ENCODE measurements at regions not wholly inside any gene's neighbourhood (a gene's known extent, or its start where the extent isn't known, plus 50 kb on each side); places are given as distances from the start of the nearest gene placed in this dataset.
"Not testable (repeated sequence)": the region's sequence is repeated elsewhere in the genome, so short reads cannot be mapped to it uniquely, and the experiment has no call there.

- ATAC-seq; intact Hi-C loops (cut with DNase I, micrococcal nuclease); DNase-seq: not testable (repeated sequence)
Observed at GRCh38 chr1:222470252-222470805, 77.6 kb downstream of the HHIPL2 start.

- DNase-seq (no peak), ATAC-seq (no peak)
- intact Hi-C loops (cut with DNase I, micrococcal nuclease): loop anchor here in 1 of 2 donors (5.0 kb wide), 1 partner anchor 251 kb away; no protein-coding TSS in a partner anchor
Observed at GRCh38 chr1:222466150-222466865, 81.6 kb downstream of the HHIPL2 start.

- DNase-seq (peak; percentile 83 to 86), ATAC-seq (peak; percentile 99)
- intact Hi-C loops (cut with DNase I, micrococcal nuclease): loop anchor here in 1 of 2 donors (2.0 to 5.0 kb wide), 2 partner anchors 169 to 252 kb away; no protein-coding TSS in a partner anchor
Observed at GRCh38 chr1:222465211-222466041, 82.5 kb downstream of the HHIPL2 start.

DNA sequence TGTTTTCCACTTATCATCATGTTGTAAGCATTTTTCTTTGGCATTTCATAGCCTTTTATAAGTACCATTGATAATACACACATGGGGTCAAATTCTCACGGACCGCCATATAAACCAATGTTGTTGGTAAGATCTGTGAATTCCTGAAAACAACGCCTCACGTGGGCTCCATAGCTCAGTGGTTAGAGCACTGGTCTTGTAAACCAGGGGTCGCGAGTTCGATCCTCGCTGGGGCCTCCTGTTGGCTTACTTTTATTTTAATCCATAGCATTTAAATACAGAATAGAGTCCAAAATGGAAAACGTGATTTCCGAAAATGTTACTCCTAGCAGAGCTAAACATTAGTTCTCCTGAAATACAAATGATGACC lies 83.1 kb downstream of the HHIPL2 start:
- DNase-seq: peak in 1 of 2 donors; percentile 47
- no peak for ATAC-seq
- intact Hi-C loops (cut with DNase I, micrococcal nuclease): loop anchor here in 1 of 2 donors (2.0 to 5.0 kb wide), 2 partner anchors 170 to 252 kb away; no protein-coding TSS in a partner anchor

DNA sequence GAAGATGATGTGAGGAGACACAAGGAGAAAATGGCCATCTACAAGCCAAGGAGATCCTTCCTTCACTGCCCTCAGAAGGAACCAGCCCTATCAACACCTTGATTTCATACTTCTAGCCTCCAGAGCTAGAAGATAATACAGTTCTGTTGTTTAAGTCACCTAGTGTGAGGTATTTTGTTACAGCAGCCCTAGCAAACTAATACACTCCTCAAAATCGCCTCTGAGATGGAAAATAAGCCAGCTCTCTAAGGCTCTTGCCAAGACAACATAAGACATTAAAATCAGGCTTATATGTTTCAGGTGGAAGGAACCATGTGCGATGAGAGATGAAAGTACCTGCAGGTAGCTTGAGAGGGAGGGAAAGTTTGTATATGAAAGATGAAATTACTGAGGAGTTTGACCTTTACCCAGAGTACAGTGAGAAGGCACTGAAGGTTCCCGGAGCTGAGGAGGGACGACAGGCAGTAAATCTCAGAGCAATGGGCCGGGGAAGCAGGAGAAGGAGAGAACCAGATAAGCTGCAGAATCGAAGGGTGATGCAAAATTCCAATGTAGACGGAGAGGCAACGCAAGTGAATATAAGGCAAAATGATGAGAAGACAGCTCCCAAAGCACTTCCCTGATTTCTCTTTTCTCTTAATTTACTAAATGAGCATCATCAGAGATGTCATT lies 84.7 kb downstream of the HHIPL2 start:
- DNase-seq (no peak), ATAC-seq (no peak)
- intact Hi-C loops (cut with DNase I, micrococcal nuclease): no loop called here

DNA sequence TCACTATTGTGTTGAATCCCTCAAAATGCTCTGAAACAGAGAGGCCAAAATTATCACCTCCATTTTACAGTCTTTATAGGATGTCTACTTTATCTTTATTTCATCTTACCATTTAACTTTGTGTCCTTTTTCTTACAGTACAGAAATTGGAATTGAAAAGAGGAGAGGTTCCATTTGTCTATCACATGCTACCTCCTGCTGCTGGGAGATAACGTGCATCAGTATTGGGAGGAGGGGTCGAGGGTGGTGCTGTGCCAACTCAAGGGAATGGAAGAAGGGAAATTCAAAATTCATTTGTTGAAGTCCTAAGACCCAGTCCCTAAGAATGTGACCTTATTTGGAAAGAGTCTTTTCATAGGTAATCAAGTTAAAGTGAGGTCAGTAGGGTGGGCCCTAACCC lies 85.3 kb downstream of the HHIPL2 start:
- DNase-seq: no peak
- intact Hi-C loops (cut with DNase I, micrococcal nuclease): no loop called here
- no peak for ATAC-seq

- intact Hi-C loops (cut with DNase I, micrococcal nuclease): no loop called here
- DNase-seq: no peak
- no peak for ATAC-seq
Observed at GRCh38 chr1:222461941-222462340, 86.0 kb downstream of the HHIPL2 start.

DNA sequence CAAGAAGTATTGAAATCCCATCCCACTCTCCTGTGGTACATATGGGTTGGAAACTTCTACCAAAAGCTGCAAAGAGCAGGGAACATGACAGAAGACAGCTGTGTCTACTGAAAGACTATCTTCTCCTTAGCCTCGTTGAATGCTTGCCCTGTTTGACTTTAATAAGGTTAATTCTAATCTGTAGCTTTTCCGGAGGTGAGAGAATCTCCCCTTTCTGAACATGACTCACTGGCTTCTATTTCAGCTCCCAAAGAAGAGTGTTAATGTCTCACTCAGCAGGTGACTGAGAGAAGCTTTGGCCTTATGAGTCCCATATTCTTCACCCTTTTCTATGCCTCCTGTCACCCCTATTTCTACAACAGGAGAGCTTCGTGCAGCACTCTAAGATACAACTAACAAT lies 88.3 kb downstream of the HHIPL2 start:
- ATAC-seq: no peak
- intact Hi-C loops (cut with DNase I, micrococcal nuclease): no loop called here
- no peak for DNase-seq

DNA sequence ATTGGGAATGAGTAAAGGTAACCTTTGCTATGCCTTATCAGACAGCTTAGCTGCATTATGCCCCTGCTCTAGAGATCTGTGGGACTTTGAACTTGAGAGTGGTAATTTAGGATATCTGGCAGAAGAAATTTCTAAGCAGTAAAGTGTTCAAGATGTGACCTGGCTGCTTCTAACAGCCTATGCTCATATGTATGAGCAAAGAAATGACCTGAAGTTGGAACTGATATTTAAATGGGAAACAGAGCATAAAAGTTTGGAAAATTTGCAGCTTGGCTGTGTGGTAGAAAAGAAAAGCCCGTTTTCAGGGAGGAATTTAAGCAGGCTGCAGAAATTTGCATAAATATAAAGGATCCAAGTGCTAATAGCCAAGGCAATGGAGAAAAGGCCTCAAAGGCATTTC lies 90.4 kb downstream of the HHIPL2 start:
- no peak for ATAC-seq
- intact Hi-C loops (cut with DNase I, micrococcal nuclease): no loop called here
- DNase-seq: no peak

DNA sequence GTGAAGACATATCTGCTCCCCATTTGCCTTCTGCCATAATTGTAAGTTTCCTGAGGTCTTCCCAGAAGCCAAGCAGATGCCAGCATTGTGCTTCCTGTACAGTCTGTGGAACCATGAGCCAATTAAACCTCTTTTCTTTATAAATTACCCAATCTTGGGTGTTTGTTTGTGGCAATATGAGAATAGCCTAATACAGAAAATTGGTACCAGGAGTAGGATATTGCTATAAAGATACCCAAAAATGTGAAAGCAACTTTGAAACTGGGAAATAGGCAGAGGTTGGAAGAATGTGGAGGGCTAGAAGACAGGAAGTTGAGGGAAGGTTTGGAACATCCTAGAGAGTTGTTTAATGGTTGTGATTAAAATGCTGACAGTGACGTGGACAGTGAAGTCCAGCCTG lies 90.8 kb downstream of the HHIPL2 start:
- ATAC-seq: no peak
- intact Hi-C loops (cut with DNase I, micrococcal nuclease): no loop called here
- DNase-seq: no peak

DNA sequence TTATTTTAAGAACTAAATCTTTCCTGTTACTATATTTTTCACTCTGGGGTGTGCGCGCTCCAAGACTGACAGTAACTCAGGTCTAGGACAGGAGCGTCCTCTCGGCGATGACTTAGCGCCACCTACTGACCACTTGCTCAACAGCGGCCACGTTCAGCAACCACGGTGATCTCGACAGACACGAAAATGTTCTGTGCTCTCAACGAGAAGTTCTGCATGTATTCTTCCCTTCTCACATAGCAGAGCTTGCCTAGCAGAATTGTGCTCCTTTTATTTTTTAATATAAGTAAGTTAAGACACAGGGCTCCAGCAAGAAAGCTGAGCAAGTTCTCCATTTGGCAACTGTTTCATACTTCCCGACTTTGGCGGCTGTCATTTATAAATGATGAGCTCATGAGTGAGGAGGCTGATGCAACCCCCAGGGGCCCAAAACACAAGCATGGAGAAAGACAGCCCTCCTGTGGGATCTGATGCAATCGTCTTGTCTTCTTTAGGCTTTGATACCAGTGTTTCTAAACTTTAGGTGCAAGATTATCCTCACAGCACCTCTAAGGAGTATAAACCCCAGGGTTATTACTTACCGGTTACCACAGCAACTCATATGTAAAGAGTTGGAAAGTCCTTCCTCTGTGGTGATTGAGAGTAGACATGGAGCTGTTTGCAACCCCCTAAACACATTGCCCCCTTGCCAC lies 92.6 kb downstream of the HHIPL2 start:
- DNase-seq (peak; percentile 70 to 87), ATAC-seq (peak; percentile 92)
- intact Hi-C loops (cut with DNase I, micrococcal nuclease): no loop called here

DNA sequence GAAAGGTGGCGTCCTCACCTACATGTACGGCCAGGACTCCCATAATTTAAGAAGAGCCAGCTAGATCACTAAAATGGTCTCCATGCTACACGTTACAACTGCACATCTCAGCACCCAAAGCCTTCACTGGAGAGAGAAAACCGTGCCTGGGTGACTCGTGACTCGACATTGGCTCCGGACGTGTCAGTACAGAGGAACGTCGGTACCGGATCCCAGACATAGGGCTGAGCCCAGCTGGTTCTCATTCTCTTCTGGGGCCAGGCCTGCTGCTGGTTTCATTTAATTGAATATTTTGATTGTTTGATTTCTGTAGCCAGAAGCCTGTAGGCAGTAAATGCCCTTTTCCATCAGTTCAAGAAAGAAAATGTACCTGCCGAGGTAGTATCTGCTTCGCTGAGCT lies 93.1 kb downstream of the HHIPL2 start:
- DNase-seq (no peak), ATAC-seq (peak; percentile 4)
- intact Hi-C loops (cut with DNase I, micrococcal nuclease): no loop called here

GRCh38 chr1:222454186-222454585 lies 93.7 kb downstream of the HHIPL2 start:
- intact Hi-C loops (cut with DNase I, micrococcal nuclease): no loop called here
- ATAC-seq (no peak), DNase-seq (no peak)

- intact Hi-C loops (cut with DNase I, micrococcal nuclease): no loop called here
- ATAC-seq: no peak
Observed at GRCh38 chr1:222452031-222452430, 95.9 kb downstream of the HHIPL2 start.

DNA sequence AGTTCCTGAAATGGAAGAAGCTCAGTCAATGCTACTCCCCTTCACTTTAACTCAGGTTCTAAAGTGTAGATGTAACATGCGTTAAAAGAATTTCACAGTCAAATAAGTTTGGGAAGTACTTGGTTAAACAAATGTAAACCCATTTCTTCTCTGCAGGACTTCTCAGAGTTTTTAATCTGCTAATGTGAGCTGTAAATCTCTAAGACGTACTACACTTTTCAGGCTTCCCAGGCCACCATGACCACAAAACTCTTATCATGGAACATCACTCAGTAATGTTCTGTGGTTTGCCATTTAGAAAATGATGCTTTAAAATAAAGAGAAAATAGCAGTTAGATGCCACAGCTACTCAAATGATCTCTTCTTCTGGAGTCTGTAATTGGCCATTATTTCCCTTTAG lies 104.3 kb downstream of the HHIPL2 start:
- DNase-seq: no peak
- intact Hi-C loops (cut with DNase I, micrococcal nuclease): no loop called here
- ATAC-seq: no peak

More at GRCh38 chr1:222452031-222452430, 95.9 kb downstream of the HHIPL2 start:
- DNase-seq: no peak

GRCh38 chr1:222441066-222441465 lies 106.8 kb downstream of the HHIPL2 start:
- ATAC-seq (no peak), DNase-seq (no peak)
- intact Hi-C loops (cut with DNase I, micrococcal nuclease): no loop called here

GRCh38 chr1:222424826-222425225 lies 123.1 kb downstream of the HHIPL2 start:
- intact Hi-C loops (cut with DNase I, micrococcal nuclease): no loop called here
- DNase-seq: no peak
- no peak for ATAC-seq

GRCh38 chr1:222421380-222421779 lies 126.5 kb downstream of the HHIPL2 start:
- ATAC-seq: no peak
- intact Hi-C loops (cut with DNase I, micrococcal nuclease): no loop called here
- DNase-seq: no peak

DNA sequence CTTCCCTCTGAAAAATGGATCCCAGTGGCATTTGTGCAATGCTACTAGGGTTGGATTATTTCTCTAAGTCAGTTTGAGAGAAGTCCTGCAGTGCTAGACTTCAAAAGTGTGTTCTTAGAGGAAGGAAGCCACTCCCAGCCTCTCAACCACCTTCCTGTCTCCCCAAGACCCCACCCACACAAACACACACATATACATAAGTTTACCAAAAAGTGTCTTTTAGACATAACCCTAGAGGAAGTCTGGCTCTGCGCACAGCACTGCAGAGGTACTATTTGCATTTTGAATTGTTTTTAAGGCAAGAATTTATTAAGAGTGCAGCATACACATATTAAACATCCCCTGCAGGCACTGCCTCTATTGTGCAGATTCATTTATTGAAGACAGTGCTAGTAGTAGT lies 127.3 kb downstream of the HHIPL2 start:
- no peak for DNase-seq
- intact Hi-C loops (cut with DNase I, micrococcal nuclease): no loop called here
- ATAC-seq: no peak
